ENCODE measurements at regions not wholly inside any gene's neighbourhood (a gene's known extent, or its start where the extent isn't known, plus 50 kb on each side); places are given as distances from the start of the nearest gene placed in this dataset.

- DNase-seq = no peak
Measured at GRCh38 chr3:153334558-153334957, 172.5 kb downstream of the RAP2B start.

GRCh38 chr3:153337369-153337768 lies 175.3 kb downstream of the RAP2B start:
- no peaks in the 10 kb centered on the region for H3K36me3 ChIP-seq
- intact Hi-C loops (cut with DNase I; ENCODE audit: low total_unique reads) = no loop called here
- H3K4me1 ChIP-seq = no peaks in the 10 kb centered on the region
- WGBS, 5 donors = 79 to 90% (median 84%) methylated on average over 3 of the region's 3 CpGs
- H3K4me3 ChIP-seq = no peak overlapping the region
- no peak for DNase-seq
- peaks cover 0 to 11% (median 0%) of the 10 kb centered on the region in 8 donors for H3K9me3 ChIP-seq
- TF ChIP-seq POLR2A (IDR thresholded peaks at IDR 0.05) (no peak), POLR2AphosphoS5 (IDR thresholded peaks at IDR 0.05) (no peak), CTCF (IDR thresholded peaks at IDR 0.05 in 8 of 11, conservative IDR thresholded peaks at IDR 0.05 in 3 of 11) (no peak)
- no peaks in the 10 kb centered on the region for H3K27me3 ChIP-seq (replicated peaks in 1 of 7)
- H3K27ac ChIP-seq = no peak overlapping the region

More at GRCh38 chr3:153334558-153334957, 172.5 kb downstream of the RAP2B start:
- Histone ChIP-seq H3K27ac (no peak overlapping the region), H3K9me3 (no peaks in the 10 kb centered on the region), H3K36me3 (no peaks in the 10 kb centered on the region), H3K4me3 (no peak overlapping the region), H3K27me3 (replicated peaks in 1 of 7) (no peaks in the 10 kb centered on the region), H3K4me1 (no peaks in the 10 kb centered on the region)
- intact Hi-C loops (cut with DNase I; ENCODE audit: low total_unique reads) = no loop called here
- no peak for TF ChIP-seq CTCF (IDR thresholded peaks at IDR 0.05 in 8 of 11, conservative IDR thresholded peaks at IDR 0.05 in 3 of 11)
- TF ChIP-seq POLR2A (IDR thresholded peaks at IDR 0.05) = no peak
- no peak for TF ChIP-seq POLR2AphosphoS5 (IDR thresholded peaks at IDR 0.05)
- WGBS, 5 donors = 93 to 100% (median 98%) methylated on average over 1 of the region's 1 CpG

- TF ChIP-seq POLR2A (IDR thresholded peaks at IDR 0.05) = no peak
- no peak for TF ChIP-seq POLR2AphosphoS5 (IDR thresholded peaks at IDR 0.05)
- no peak for TF ChIP-seq CTCF (IDR thresholded peaks at IDR 0.05 in 8 of 11, conservative IDR thresholded peaks at IDR 0.05 in 3 of 11)
- H3K36me3 ChIP-seq = no peaks in the 10 kb centered on the region
- H3K27ac ChIP-seq = no peak overlapping the region
Measured at GRCh38 chr3:153338487-153338886, 176.5 kb downstream of the RAP2B start.

GRCh38 chr3:153339065-153339464 lies 177.0 kb downstream of the RAP2B start:
- intact Hi-C loops (cut with DNase I; ENCODE audit: low total_unique reads) = no loop called here
- no peaks in the 10 kb centered on the region for H3K27me3 ChIP-seq (replicated peaks in 1 of 7)
- peaks cover 0 to 9% (median 0%) of the 10 kb centered on the region in 6 donors for H3K4me1 ChIP-seq
- TF ChIP-seq CTCF (IDR thresholded peaks at IDR 0.05 in 8 of 11, conservative IDR thresholded peaks at IDR 0.05 in 3 of 11) (no peak), POLR2AphosphoS5 (IDR thresholded peaks at IDR 0.05) (no peak), POLR2A (IDR thresholded peaks at IDR 0.05) (no peak)
- no peak for DNase-seq
- no peaks in the 10 kb centered on the region for H3K36me3 ChIP-seq
- H3K9me3 ChIP-seq = peaks cover 0 to 11% (median 0%) of the 10 kb centered on the region in 8 donors
- H3K4me3 ChIP-seq = no peak overlapping the region
- no peak overlapping the region for H3K27ac ChIP-seq

More at GRCh38 chr3:153338487-153338886, 176.5 kb downstream of the RAP2B start:
- no peak for DNase-seq
- intact Hi-C loops (cut with DNase I; ENCODE audit: low total_unique reads) = no loop called here
- Histone ChIP-seq H3K27me3 (replicated peaks in 1 of 7) (no peaks in the 10 kb centered on the region), H3K4me1 (peaks cover 0 to 3% (median 0%) of the 10 kb centered on the region in 6 donors), H3K4me3 (no peak overlapping the region), H3K9me3 (peaks cover 0 to 11% (median 0%) of the 10 kb centered on the region in 8 donors)
- 47 to 80% (median 67%) methylated on average over 3 of the region's 3 CpGs for WGBS, 5 donors

Data from spleen (tissue), 11 donors.